HUES48 (cell line): ENCODE measurements at regions not wholly inside any gene's neighbourhood (a gene's known extent, or its start where the extent isn't known, plus 50 kb on each side); places are given as distances from the start of the nearest gene placed in this dataset.

Source experiments
- H3K27ac ChIP-seq: one replicate; pipeline ENCODE4 v1.7.0; 2013; ENCODE audit warnings: low read depth, low read length, inconsistent platforms
- H3K27me3 ChIP-seq: 2 replicates; pipeline ENCODE4 v1.6.1; 2013; ENCODE audit warnings: mild to moderate bottlenecking, low read length; ENCODE audit not compliant: control insufficient read depth, insufficient read depth
- H3K36me3 ChIP-seq: 2 replicates; pipeline ENCODE4 v1.6.1; 2013; ENCODE audit warnings: low read length; ENCODE audit not compliant: control insufficient read depth, insufficient read depth
- H3K4me1 ChIP-seq: 2 replicates; pipeline ENCODE4 v1.6.1; 2013; ENCODE audit warnings: mild to moderate bottlenecking, low read length; ENCODE audit not compliant: control insufficient read depth, insufficient read depth
- H3K4me3 ChIP-seq: 2 replicates; pipeline ENCODE4 v1.5.1; 2013; ENCODE audit warnings: mild to moderate bottlenecking, low read depth, low read length
- H3K9ac ChIP-seq: 2 replicates; pipeline ENCODE4 v1.6.1; 2013; ENCODE audit warnings: mild to moderate bottlenecking, low read depth, low read length, moderate library complexity
- H3K9me3 ChIP-seq: 2 replicates; pipeline ENCODE4 v1.6.1; 2013; ENCODE audit warnings: low read length; ENCODE audit not compliant: control insufficient read depth, insufficient read depth

DNA sequence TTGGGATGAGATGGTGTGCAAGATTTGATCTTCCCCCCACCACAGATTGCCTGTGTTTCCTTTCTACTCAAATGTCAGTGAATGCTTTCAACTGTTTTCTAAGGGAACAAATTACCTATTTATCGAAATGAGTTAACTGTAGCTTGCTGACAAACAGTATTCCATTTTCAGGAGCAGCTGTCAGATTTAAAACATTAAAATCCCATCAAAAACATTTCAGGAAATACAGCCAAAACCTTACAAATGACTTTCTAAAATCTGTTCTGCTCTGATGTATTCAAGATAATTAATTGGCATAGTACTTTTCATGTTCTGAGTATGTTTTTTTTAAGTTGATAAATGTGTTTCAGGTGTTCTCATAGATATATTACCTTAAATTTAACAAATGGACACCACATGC lies 158.0 kb upstream of the DMRTA1 start:
- Histone ChIP-seq H3K4me1 (no peaks in the 10 kb centered on the region), H3K36me3 (no peaks in the 10 kb centered on the region), H3K9ac (no peak overlapping the region), H3K27ac (no peak overlapping the region), H3K4me3 (no peak overlapping the region), H3K27me3 (no peaks in the 10 kb centered on the region), H3K9me3 (no peaks in the 10 kb centered on the region)

DNA sequence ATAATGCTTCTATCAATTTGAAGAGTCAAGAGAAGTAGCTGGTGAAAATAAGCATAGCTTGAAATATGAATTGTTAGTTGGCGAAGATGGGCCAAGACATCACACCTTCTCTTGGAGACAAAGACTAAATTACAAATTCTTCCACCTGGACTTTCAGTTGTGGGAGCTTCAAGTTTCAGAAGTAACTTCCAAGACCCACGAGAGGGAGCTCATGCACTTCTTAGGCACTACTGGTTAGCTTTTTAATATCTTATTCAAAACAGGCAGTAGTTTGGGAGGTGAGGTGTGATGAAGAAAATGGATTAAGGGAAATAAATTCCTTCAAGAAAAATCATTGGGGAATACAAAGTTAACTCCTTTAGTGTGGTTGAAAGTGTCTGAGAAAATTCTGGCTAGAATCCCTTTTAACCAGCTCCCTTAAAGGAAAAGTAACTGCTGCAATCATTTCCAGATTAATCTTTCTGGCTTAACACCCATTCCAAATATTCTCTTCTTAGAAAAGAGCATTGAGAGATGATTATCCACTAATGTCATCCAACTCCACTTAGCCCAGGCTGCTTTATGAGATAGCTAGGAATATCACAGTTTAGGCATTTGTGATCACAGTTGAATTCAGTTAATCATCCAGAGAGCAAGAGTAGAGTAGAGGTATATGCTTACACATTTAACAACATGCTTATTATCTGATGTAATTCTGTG lies 139.5 kb upstream of the DMRTA1 start:
- Histone ChIP-seq H3K27ac (no peak overlapping the region), H3K9me3 (no peaks in the 10 kb centered on the region), H3K4me1 (no peaks in the 10 kb centered on the region), H3K27me3 (no peaks in the 10 kb centered on the region), H3K4me3 (no peak overlapping the region), H3K9ac (no peak overlapping the region), H3K36me3 (no peaks in the 10 kb centered on the region)

DNA sequence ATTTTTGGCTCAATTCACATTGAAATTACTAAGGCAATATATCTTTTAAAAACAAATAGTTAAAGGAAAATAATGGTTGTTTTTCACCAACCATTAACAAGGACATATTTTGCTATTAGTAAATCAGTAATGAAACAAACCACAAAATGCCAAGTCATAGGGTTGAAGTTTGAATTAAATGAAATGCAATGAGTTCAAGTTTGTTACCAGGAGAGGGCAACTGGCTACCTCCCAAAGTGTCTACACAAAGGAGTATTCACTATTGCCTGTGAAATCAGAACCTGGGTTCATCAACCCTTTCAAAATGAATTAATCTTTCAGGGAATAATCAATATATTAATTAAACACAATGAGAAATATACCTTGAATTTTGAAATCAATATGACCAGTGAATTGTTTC lies 138.4 kb upstream of the DMRTA1 start:
- Histone ChIP-seq H3K27ac (no peak overlapping the region), H3K9me3 (no peaks in the 10 kb centered on the region), H3K36me3 (no peaks in the 10 kb centered on the region), H3K4me1 (no peaks in the 10 kb centered on the region), H3K4me3 (no peak overlapping the region), H3K9ac (no peak overlapping the region), H3K27me3 (no peaks in the 10 kb centered on the region)

DNA sequence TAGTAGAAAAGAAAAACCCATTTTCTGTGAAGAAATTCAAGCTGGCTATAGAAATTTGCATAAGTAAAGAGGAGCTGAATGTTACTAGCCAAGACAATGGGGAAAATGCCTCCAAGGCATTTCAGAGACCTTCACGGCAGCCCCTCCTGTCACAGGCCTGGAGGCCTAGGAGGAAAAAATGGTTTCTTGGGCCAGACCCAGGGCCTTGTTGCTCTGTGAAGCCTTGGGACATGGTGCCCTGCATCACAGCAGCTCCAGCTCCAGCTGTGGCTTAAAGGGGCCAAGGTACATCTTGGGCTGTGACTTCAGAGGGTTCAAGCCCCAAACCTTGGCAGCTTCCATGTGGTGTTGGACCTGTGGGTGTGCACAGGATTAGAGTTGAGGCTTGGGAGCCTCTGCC lies 130.0 kb upstream of the DMRTA1 start:
- Histone ChIP-seq H3K4me1 (no peaks in the 10 kb centered on the region), H3K36me3 (no peaks in the 10 kb centered on the region), H3K9ac (no peak overlapping the region), H3K9me3 (peaks cover 28% of the 10 kb centered on the region), H3K27ac (no peak overlapping the region), H3K4me3 (no peak overlapping the region), H3K27me3 (no peaks in the 10 kb centered on the region)

DNA sequence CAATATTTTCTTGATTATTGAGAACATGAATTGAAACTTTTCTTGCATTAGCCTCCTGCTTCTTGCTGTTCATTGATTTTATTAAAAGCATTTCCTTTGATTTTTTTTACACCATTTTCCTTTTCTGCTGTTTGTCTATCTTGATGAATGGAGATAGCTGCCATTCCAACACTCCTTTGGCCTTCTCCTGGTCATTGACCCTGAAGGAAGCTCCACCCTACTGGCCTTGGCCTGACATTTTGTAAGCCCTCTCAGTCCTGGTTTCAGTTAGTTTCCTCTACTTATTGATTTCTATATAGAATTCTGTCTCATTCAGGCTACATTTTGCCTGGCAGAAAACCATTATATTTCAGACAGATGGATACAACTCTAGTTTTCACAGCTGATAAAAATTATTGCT lies 115.1 kb upstream of the DMRTA1 start:
- no peak overlapping the region for H3K4me3 ChIP-seq
- no peaks in the 10 kb centered on the region for H3K9me3 ChIP-seq
- H3K9ac ChIP-seq, result no peak overlapping the region
- no peaks in the 10 kb centered on the region for H3K4me1 ChIP-seq
- H3K36me3 ChIP-seq, result no peaks in the 10 kb centered on the region
- no peaks in the 10 kb centered on the region for H3K27me3 ChIP-seq
- no peak overlapping the region for H3K27ac ChIP-seq

DNA sequence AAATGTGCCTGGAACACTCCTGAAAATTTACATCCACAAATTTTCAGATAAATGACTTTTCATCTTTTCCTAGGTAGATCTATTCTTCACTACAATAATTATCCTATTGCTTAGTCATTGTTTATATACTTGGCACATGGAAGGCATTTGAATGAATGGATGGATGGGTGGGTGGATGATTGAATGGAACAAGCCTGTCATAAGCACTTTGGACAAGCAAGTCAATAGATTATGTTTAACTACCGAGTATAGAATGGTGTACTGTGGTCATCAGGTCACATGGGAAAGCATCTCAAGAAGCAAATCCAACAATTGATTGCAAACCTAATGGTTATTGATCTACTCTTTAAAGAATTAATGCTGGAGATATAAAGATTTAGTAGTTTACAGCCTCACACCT lies 114.4 kb upstream of the DMRTA1 start:
- no peak overlapping the region for H3K4me3 ChIP-seq
- no peak overlapping the region for H3K27ac ChIP-seq
- H3K9me3 ChIP-seq, result no peaks in the 10 kb centered on the region
- H3K36me3 ChIP-seq, result no peaks in the 10 kb centered on the region
- no peak overlapping the region for H3K9ac ChIP-seq
- no peaks in the 10 kb centered on the region for H3K4me1 ChIP-seq
- no peaks in the 10 kb centered on the region for H3K27me3 ChIP-seq

DNA sequence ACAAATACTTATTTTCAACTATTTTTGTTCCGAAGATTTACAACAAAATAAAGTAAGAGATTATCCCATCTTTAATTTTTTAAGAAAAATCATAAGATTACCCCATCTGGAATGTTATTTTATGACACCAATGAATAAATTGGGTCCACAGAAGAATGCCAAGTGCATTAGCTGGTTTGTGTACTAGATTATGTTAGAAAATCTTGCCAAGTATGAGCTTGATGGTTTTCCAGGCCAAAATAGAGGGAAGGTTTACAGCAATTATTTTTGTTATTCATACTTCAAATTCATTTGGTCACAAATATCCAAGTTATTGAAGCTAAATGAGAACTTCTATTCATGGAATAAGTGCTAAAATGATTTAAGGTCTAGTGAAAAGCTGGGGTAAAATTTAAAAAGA lies 109.4 kb upstream of the DMRTA1 start:
- no peaks in the 10 kb centered on the region for H3K27me3 ChIP-seq
- no peaks in the 10 kb centered on the region for H3K9me3 ChIP-seq
- no peak overlapping the region for H3K9ac ChIP-seq
- no peak overlapping the region for H3K4me3 ChIP-seq
- H3K4me1 ChIP-seq, result no peaks in the 10 kb centered on the region
- H3K27ac ChIP-seq, result no peak overlapping the region
- no peaks in the 10 kb centered on the region for H3K36me3 ChIP-seq

DNA sequence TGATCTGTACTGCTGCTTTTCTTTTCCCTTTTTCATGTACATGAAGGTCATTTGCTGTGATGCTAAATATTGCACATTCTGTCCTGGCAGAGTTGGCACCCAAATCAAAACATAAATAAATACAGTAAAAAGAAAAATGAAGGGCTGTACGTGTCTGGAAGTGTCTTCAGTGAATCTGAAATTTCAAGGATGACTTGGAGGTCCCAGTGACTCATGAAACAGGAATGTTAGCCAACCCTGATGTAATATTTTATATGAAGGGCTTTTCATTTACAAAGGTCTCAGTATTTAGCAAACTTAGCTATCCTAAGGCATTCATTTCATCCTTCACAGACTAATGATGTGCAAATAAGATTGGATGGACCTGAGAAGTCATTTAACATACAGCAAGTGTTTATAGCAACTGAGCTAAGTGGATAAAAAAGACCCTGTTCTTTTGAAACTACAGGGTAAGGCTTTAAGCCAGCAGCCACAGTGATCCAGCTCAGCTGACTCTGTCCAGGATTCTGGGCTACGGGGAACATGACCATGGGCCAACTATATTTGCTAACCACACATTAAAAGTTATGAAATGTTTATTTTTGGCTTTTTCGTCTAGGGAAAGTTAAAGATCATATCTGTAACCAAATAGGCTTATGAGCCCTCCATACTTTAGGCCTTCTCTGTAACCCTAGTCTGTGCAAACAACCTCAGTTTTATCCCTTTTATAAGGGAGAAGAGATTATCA lies 104.0 kb upstream of the DMRTA1 start:
- no peak overlapping the region for H3K27ac ChIP-seq
- H3K4me1 ChIP-seq, result no peaks in the 10 kb centered on the region
- no peaks in the 10 kb centered on the region for H3K9me3 ChIP-seq
- no peak overlapping the region for H3K9ac ChIP-seq
- H3K4me3 ChIP-seq, result no peak overlapping the region
- H3K36me3 ChIP-seq, result no peaks in the 10 kb centered on the region
- H3K27me3 ChIP-seq, result no peaks in the 10 kb centered on the region

DNA sequence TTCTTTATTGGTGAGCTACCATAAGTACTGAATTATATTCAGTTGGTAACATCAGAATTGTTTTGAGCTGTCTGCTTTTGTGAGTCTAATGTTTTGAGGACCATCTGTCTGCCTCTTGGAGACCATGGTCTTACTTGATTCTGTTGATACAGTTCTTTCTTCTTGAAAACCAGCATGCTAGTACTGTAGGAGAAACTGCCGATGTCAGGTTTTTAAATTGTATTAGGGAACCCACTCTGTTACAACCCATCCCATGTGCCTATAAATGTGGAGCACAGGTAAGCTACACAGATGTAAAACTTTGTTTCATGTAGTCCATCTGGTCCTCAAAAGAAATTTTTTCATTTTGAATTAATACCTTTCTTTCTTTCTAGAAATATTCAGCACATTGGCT lies 103.4 kb upstream of the DMRTA1 start:
- H3K4me3 ChIP-seq, result no peak overlapping the region
- no peaks in the 10 kb centered on the region for H3K4me1 ChIP-seq
- no peaks in the 10 kb centered on the region for H3K9me3 ChIP-seq
- no peak overlapping the region for H3K27ac ChIP-seq
- no peaks in the 10 kb centered on the region for H3K36me3 ChIP-seq
- no peak overlapping the region for H3K9ac ChIP-seq
- no peaks in the 10 kb centered on the region for H3K27me3 ChIP-seq

DNA sequence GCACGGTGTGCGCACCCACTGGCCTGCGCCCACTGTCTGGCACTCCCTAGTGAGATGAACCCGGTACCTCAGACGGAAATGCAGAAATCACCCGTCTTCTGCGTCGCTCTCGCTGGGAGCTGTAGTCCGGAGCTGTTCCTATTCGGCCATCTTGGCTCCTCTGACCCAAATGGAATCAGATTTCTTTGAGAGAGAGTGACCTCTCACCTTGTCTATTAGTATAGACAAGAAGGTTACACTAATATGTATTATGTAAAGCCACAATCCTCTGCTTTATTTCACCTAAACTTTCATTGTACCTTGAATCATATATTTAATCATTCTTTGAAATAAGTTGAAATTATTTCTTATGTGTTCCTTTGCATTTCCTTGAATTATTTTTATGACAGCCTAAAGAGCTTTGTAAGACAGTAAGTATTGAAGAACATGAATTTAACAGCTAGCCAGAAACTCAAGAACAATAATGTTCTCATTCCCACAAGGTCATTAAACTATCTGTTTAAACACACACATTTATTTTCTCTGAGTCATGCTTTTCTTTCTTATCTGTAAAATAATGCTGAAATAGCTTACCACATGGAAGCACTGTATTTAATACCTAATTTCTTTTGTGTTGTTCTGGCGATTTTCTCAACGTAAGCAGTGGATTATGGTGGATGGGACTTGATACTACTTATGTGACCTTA lies 91.8 kb upstream of the DMRTA1 start:
- Histone ChIP-seq H3K27me3 (peaks cover 37% of the 10 kb centered on the region), H3K4me1 (peaks cover 7% of the 10 kb centered on the region; the same call in 1 of the 2 replicates), H3K9ac (no peak overlapping the region), H3K4me3 (no peak overlapping the region), H3K36me3 (no peaks in the 10 kb centered on the region), H3K9me3 (peaks cover 10% of the 10 kb centered on the region; the same call in 1 of the 2 replicates), H3K27ac (no peak overlapping the region)

DNA sequence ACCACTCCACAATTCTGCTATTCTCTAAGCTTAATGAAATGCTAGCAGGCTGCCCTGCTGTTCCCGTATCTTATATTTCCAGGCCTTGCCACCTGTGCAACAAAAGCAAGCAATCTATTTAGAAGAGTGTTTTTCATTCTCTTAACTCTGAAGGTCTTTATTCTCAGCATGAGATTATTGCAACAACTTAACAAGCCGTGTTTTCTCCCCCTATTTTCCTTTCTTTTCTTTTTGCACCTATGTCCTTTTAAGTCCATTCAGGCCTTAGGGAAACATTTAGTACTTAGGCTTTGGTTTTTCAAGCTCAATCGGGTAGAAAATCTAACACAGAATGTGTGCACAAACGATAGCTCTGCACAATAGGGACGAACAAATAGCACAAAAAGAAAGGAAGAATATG lies 89.6 kb upstream of the DMRTA1 start:
- Histone ChIP-seq H3K9ac (no peak overlapping the region), H3K27me3 (peaks cover 37% of the 10 kb centered on the region), H3K4me1 (peaks cover 7% of the 10 kb centered on the region; the same call in 1 of the 2 replicates), H3K27ac (no peak overlapping the region), H3K4me3 (no peak overlapping the region), H3K9me3 (peaks cover 10% of the 10 kb centered on the region; the same call in 1 of the 2 replicates), H3K36me3 (no peaks in the 10 kb centered on the region)
